ENCODE measurements at regions not wholly inside any gene's neighbourhood (a gene's known extent, or its start where the extent isn't known, plus 50 kb on each side); places are given as distances from the start of the nearest gene placed in this dataset.
"Not testable (repeated sequence)": the region's sequence is repeated elsewhere in the genome, so short reads cannot be mapped to it uniquely, and the experiment has no call there.

- H3K9me3 Mint-ChIP-seq: peaks cover 51 to 53% of the 10 kb centered on the region in 2 donors
- peaks cover 41 to 50% of the 10 kb centered on the region in 2 donors for H3K36me3 Mint-ChIP-seq
- no peak overlapping the region for H3K27ac Mint-ChIP-seq
- DNase-seq (ENCODE audit: low spot score in 2 of 2) (no peak), ATAC-seq (peak in 1 of 2 donors; percentile 26)
Observed at GRCh38 chr22:11066458-11067285, 4461.3 kb upstream of the OR11H1 start.

- not testable (repeated sequence) for H3K27ac Mint-ChIP-seq; DNase-seq (ENCODE audit: low spot score in 2 of 2); ATAC-seq
- H3K36me3 Mint-ChIP-seq: peaks cover 41 to 48% of the 10 kb centered on the region in 2 donors
- peaks cover 51 to 52% of the 10 kb centered on the region in 2 donors for H3K9me3 Mint-ChIP-seq
Observed at GRCh38 chr22:11067286-11067871, 4460.6 kb upstream of the OR11H1 start.

- DNase-seq (ENCODE audit: low spot score in 2 of 2); H3K27ac Mint-ChIP-seq; ATAC-seq: not testable (repeated sequence)
- H3K9me3 Mint-ChIP-seq: peaks cover 49% of the 10 kb centered on the region in 2 donors
- H3K36me3 Mint-ChIP-seq: peaks cover 41 to 42% of the 10 kb centered on the region in 2 donors
Observed at GRCh38 chr22:11067937-11068336, 4460.1 kb upstream of the OR11H1 start.

GRCh38 chr22:11068406-11068805 lies 4459.6 kb upstream of the OR11H1 start:
- not testable (repeated sequence) for DNase-seq (ENCODE audit: low spot score in 2 of 2); ATAC-seq; H3K27ac Mint-ChIP-seq
- Mint-ChIP-seq H3K36me3 (peaks cover 40 to 41% of the 10 kb centered on the region in 2 donors), H3K9me3 (peaks cover 44% of the 10 kb centered on the region in 2 donors)
